ENCODE measurements at regions not wholly inside any gene's neighbourhood (a gene's known extent, or its start where the extent isn't known, plus 50 kb on each side); places are given as distances from the start of the nearest gene placed in this dataset.

DNA sequence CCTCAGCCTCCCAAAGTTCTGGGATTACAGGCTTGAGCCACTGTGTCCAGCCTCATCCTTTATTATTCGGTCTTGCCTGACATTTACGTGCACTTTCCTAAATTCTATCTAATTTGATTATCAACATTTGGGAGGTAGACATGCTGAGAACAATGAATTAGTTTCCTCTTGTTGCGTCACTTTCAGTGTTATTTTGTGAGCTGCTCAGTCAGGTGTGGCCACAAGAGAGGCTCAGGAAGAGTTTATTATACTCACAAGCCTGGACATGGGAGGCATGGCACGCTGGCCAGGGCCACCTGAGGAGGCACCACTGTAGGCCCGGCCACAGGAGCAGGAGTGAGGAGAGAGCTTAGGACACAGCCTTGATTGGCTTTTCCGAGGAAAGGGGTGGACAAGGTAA lies 59.7 kb upstream of the RBFOX2 start:
- no peak overlapping the region for H3K4me3 ChIP-seq (ENCODE audit: low read depth, low read length)
- TF ChIP-seq, protein P1, sequence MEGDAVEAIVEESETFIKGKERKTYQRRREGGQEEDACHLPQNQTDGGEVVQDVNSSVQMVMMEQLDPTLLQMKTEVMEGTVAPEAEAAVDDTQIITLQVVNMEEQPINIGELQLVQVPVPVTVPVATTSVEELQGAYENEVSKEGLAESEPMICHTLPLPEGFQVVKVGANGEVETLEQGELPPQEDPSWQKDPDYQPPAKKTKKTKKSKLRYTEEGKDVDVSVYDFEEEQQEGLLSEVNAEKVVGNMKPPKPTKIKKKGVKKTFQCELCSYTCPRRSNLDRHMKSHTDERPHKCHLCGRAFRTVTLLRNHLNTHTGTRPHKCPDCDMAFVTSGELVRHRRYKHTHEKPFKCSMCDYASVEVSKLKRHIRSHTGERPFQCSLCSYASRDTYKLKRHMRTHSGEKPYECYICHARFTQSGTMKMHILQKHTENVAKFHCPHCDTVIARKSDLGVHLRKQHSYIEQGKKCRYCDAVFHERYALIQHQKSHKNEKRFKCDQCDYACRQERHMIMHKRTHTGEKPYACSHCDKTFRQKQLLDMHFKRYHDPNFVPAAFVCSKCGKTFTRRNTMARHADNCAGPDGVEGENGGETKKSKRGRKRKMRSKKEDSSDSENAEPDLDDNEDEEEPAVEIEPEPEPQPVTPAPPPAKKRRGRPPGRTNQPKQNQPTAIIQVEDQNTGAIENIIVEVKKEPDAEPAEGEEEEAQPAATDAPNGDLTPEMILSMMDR (conservative IDR thresholded peaks at IDR 0.05; ENCODE audit: low read depth, low read length): no peak
- no peak for DNase-seq (ENCODE audit: low read depth)

DNA sequence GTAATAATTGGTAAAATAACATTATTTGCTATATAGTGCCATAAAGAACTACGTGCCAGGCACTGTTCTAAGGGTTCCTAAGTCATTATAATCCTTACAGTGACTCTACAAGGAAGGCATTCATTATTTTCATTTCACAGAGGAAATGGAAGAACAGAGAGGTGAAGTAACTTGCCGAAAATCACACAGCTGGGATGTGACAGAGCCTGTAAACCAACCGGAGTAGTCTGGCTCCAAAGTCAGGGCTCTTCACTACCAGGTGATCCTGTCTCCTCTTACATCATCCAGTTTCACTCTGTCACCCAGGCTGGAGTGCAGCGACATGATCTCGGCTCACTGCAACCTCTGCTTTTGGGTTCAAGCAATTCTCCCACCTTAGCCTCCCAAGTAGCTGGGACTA lies 59.2 kb upstream of the RBFOX2 start:
- no peak overlapping the region for H3K4me3 ChIP-seq (ENCODE audit: low read depth, low read length)
- DNase-seq (ENCODE audit: low read depth): no peak
- TF ChIP-seq, protein P1 (conservative IDR thresholded peaks at IDR 0.05; ENCODE audit: low read depth, low read length): no peak

DNA sequence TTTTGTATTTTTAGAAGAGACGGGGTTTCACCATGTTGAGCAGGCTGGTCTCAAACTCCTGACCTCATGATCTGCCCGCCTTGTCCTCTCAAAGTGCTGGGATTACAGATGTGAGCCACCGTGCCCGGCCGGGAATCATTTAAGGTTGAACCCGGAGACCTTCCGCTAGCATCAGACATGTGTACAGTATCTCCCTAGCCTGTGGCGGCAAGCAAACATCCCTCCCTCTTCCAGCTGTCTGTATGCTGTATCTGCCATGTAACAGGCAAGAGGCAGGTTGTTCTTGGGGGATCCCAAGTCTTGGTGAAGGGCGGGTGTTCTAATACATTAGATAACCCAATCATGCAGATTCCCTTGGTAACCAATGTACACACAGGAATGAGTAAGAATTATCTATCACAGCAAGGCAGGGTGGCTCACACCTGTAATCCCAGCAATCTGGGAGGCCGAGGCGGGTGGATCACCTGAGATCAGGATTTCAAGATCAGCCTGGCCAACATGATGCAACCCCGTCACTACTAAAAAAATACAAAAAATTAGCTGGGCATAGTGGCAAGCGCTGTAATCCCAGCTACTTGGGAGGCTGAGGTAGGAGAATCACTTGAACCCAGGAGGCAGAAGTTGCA lies 58.1 kb upstream of the RBFOX2 start:
- DNase-seq (ENCODE audit: low read depth): no peak
- TF ChIP-seq, protein P1 (conservative IDR thresholded peaks at IDR 0.05; ENCODE audit: low read depth, low read length): no peak
- no peak overlapping the region for H3K4me3 ChIP-seq (ENCODE audit: low read depth, low read length)

DNA sequence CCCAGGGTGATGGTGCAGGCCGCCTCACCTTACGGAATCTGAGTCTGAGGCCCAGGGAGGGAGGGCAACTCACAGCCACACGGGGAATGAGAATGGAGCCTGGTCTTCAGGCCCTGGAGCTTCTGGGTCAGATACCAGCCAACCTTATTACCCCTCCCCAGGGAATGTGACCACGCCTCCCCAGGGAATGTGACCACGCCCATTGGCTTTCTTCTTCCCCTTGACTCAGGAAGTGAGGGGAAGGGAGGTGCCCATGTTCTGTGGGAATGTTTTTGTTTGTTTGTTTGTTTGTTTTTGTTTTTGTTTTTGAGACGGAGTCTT lies 57.5 kb upstream of the RBFOX2 start:
- H3K4me3 ChIP-seq (ENCODE audit: low read depth, low read length): no peak overlapping the region
- TF ChIP-seq, protein P1 (conservative IDR thresholded peaks at IDR 0.05; ENCODE audit: low read depth, low read length): no peak
- no peak for DNase-seq (ENCODE audit: low read depth)

DNA sequence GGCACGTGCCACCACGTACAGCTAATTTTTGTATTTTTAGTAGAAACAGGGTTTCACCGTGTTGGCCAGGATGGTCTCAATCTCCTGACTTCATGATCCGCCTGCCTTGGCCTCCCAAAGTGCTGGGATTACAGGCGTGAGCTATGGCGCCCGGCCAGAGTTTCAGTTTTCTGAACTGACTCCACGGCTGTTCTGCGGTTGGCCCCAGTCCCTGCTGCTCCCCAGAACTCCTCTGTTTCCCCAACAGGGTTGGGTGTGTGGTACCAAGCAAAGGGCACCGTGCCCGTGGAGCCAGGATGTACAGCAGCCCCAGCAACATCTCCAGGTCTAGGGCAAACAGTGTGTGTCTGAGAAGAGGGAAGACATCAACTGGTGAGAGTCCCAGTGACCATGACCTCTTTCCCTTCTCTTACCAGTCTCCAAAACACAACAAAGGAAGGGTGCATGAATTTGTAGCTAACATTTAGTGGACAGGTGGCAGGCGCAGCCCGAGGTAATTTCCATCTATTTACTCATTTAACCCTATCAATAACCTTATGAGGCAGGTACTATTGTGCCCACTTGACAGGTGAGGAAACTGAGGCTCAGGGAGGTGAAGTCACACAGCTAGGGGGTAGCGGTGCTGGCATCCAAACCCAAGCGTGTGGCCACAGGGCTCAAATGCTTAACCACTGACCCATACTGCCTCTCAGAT lies 57.0 kb upstream of the RBFOX2 start:
- no peak for DNase-seq (ENCODE audit: low read depth)
- no peak overlapping the region for H3K4me3 ChIP-seq (ENCODE audit: low read depth, low read length)
- TF ChIP-seq, protein P1 (conservative IDR thresholded peaks at IDR 0.05; ENCODE audit: low read depth, low read length): no peak

DNA sequence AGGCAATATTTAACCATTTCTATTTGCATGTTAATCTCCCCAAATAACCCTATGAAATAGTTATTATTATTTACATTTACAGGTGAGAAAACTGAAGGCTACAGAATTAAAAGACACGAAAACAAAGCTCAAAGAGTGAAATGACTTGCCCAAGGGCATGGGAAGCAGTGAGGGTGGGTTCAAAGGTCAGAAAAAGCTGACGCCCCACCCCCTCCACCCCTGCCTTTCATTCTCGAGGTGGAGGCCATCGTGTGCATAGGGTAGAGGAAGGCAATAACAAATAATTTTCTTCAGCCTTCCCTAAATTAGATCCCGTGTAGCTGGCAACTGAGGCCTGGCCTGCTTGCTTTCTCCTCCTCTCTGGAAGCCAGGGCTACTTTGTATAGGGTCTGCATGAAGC lies 56.1 kb upstream of the RBFOX2 start:
- TF ChIP-seq, protein P1 (conservative IDR thresholded peaks at IDR 0.05; ENCODE audit: low read depth, low read length): no peak
- no peak overlapping the region for H3K4me3 ChIP-seq (ENCODE audit: low read depth, low read length)
- no peak for DNase-seq (ENCODE audit: low read depth)

DNA sequence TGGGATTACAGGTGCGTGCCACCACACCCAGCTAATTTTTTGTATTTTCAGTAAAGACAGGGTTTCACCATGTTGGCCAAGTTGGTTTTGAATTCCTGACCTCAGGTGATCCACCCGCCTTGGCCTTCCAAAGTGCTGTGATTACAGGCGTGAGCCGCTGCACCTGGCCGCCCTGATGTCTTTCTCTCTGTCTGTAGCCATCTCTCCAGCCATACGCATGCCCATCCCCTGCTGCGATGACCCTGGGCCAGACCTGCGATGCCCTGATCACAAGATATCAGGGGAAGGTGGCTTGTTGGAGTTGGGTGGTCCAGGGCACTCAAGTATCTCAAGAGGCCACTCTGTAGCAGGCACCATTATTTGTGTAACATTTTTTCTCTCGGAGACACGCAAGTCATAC lies 54.4 kb upstream of the RBFOX2 start:
- no peak overlapping the region for H3K4me3 ChIP-seq (ENCODE audit: low read depth, low read length)
- no peak for DNase-seq (ENCODE audit: low read depth)
- TF ChIP-seq, protein P1 (conservative IDR thresholded peaks at IDR 0.05; ENCODE audit: low read depth, low read length): no peak
